ENCODE measurements at regions not wholly inside any gene's neighbourhood (a gene's known extent, or its start where the extent isn't known, plus 50 kb on each side); places are given as distances from the start of the nearest gene placed in this dataset.

- H3K36me3 Mint-ChIP-seq (ENCODE audit: low read depth): no peaks in the 10 kb centered on the region
- no peak overlapping the region for H3K4me3 Mint-ChIP-seq
- ATAC-seq (replicated peaks): no peak
- no peaks in the 10 kb centered on the region for H3K27me3 Mint-ChIP-seq
- no peak overlapping the region for H3K27ac Mint-ChIP-seq
- H3K9me3 Mint-ChIP-seq: peaks cover 12% of the 10 kb centered on the region
- H3K4me1 Mint-ChIP-seq: peaks cover 7% of the 10 kb centered on the region
These were observed 73.9 kb upstream of the TRIB2 start for GRCh38 chr2:12642859-12643258.

DNA sequence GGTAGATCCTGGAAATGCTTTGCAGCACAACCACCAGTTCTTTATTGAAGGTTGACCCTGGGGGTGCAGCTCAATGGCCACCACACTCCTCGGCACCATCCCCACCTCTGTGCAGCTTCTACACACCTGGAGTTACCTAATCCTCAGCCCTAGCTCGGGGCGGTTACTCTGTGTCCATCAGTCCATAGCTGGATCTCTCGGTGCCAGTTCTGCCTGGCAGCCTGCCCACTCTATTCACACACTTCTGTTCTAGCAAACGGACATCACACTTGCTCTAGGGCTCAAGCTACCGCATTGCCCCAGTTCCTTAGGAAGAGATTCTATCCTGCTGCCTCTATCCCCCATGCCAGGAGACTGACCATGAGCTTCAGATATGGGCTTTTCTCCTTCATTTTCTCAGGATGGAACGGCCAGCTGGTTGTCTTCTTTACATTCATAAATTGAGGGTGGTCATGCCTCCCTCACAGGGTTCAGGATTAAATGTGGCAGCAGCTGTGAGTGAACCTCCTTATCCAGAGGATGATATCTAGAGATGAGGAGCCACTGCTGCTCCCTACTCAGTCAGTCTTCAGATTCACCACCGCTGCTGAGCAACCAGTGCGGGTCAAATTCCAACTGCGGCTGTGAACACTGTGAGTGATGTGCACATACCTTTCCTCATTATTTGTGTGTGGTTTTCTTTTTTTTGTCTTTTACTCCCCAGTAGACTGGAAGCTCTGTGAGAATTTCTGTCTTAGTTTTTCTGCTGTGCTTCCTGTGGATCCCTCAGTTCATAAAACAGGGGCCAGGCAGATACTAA lies 66.9 kb upstream of the TRIB2 start:
- H3K4me3 Mint-ChIP-seq: no peak overlapping the region
- ATAC-seq (replicated peaks): no peak
- peaks cover 12% of the 10 kb centered on the region for H3K9me3 Mint-ChIP-seq
- no peak overlapping the region for H3K27ac Mint-ChIP-seq
- H3K4me1 Mint-ChIP-seq: no peaks in the 10 kb centered on the region
- no peaks in the 10 kb centered on the region for H3K36me3 Mint-ChIP-seq (ENCODE audit: low read depth)
- peaks cover 3% of the 10 kb centered on the region for H3K27me3 Mint-ChIP-seq

- H3K9me3 Mint-ChIP-seq: peaks cover 4% of the 10 kb centered on the region
- no peak overlapping the region for H3K4me3 Mint-ChIP-seq
- H3K4me1 Mint-ChIP-seq: no peaks in the 10 kb centered on the region
- no peaks in the 10 kb centered on the region for H3K36me3 Mint-ChIP-seq (ENCODE audit: low read depth)
- H3K27ac Mint-ChIP-seq: no peak overlapping the region
- peaks cover 3% of the 10 kb centered on the region for H3K27me3 Mint-ChIP-seq
- ATAC-seq (replicated peaks): no peak
These were observed 65.1 kb upstream of the TRIB2 start for GRCh38 chr2:12651641-12652040.

DNA sequence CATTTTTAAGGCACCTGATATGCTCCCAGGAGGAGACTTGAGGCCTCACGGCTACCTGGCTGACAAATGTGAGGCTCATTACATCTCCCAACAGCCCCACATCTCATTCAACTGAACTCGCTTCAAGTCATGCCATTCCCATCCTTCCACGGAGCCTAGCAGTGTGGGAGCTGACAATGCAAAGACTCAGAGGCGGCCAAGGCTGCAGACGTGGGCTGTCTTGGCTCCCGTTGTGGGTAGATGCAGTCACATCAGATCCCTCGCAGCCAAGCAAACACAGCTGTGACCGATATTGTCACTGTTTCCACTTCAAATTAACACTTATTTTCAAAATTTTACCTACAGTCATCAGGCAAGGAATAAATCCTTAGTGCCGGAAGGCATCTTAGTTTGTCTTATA lies 64.0 kb upstream of the TRIB2 start:
- Mint-ChIP-seq H3K27me3 (peaks cover 3% of the 10 kb centered on the region), H3K9me3 (no peaks in the 10 kb centered on the region)

DNA sequence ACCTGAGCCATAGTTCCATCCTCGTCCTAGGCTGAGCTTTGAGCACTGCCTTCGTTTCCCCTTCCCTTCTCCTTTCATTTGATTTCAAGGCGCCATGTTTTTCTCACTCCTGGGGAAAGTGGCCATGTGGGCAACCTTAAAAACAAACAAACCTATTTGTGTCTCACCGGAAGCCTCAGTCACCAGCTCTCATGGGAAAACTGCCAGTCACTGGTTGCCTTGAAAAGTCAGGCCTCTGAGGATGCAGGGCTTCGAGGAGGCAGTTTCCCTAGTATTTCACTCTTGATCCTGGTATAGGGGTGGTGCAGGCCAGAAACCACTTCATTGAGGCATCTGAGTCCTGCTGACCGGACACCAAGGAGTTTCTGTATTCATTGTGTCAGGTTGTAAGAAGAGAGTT lies 59.2 kb upstream of the TRIB2 start:
- no peaks in the 10 kb centered on the region for H3K27me3 Mint-ChIP-seq
- H3K4me1 Mint-ChIP-seq: peaks cover 11% of the 10 kb centered on the region
- no peaks in the 10 kb centered on the region for H3K36me3 Mint-ChIP-seq (ENCODE audit: low read depth)
- H3K9me3 Mint-ChIP-seq: no peaks in the 10 kb centered on the region
- H3K27ac Mint-ChIP-seq: peak overlapping the region; percentile 71
- H3K4me3 Mint-ChIP-seq: peak overlapping the region; percentile 26
- ATAC-seq (replicated peaks): no peak

More for the DNA sequence above, 64.0 kb upstream of the TRIB2 start:
- no peak overlapping the region for H3K4me3 Mint-ChIP-seq
- no peak overlapping the region for H3K27ac Mint-ChIP-seq
- H3K36me3 Mint-ChIP-seq (ENCODE audit: low read depth): no peaks in the 10 kb centered on the region
- no peak for ATAC-seq (replicated peaks)
- peaks cover 3% of the 10 kb centered on the region for H3K4me1 Mint-ChIP-seq

- Mint-ChIP-seq H3K9me3 (no peaks in the 10 kb centered on the region), H3K4me1 (peaks cover 11% of the 10 kb centered on the region), H3K36me3 (ENCODE audit: low read depth) (no peaks in the 10 kb centered on the region), H3K27me3 (no peaks in the 10 kb centered on the region), H3K27ac (peak overlapping the region; percentile 71), H3K4me3 (peak overlapping the region; percentile 26)
- peak; percentile 94 for ATAC-seq (replicated peaks)
These were observed 58.3 kb upstream of the TRIB2 start for GRCh38 chr2:12658310-12658945.

- Mint-ChIP-seq H3K4me1 (peaks cover 11% of the 10 kb centered on the region), H3K4me3 (no peak overlapping the region), H3K9me3 (peaks cover 4% of the 10 kb centered on the region), H3K27ac (no peak overlapping the region), H3K36me3 (ENCODE audit: low read depth) (no peaks in the 10 kb centered on the region), H3K27me3 (no peaks in the 10 kb centered on the region)
- ATAC-seq (replicated peaks): no peak
These were observed 55.2 kb upstream of the TRIB2 start for GRCh38 chr2:12661489-12661888.

GRCh38 chr2:12663306-12664037 lies 53.3 kb upstream of the TRIB2 start:
- peaks cover 4% of the 10 kb centered on the region for H3K9me3 Mint-ChIP-seq
- no peaks in the 10 kb centered on the region for H3K27me3 Mint-ChIP-seq
- H3K4me3 Mint-ChIP-seq: no peak overlapping the region
- ATAC-seq (replicated peaks): no peak
- peaks cover 1% of the 10 kb centered on the region for H3K4me1 Mint-ChIP-seq
- no peaks in the 10 kb centered on the region for H3K36me3 Mint-ChIP-seq (ENCODE audit: low read depth)
- H3K27ac Mint-ChIP-seq: no peak overlapping the region

- Mint-ChIP-seq H3K27ac (no peak overlapping the region), H3K9me3 (peaks cover 4% of the 10 kb centered on the region), H3K36me3 (ENCODE audit: low read depth) (no peaks in the 10 kb centered on the region), H3K4me1 (no peaks in the 10 kb centered on the region), H3K4me3 (no peak overlapping the region), H3K27me3 (no peaks in the 10 kb centered on the region)
- no peak for ATAC-seq (replicated peaks)
These were observed 51.4 kb upstream of the TRIB2 start for GRCh38 chr2:12665334-12665733.

- no peak overlapping the region for H3K27ac Mint-ChIP-seq
- no peak for ATAC-seq (replicated peaks)
- H3K27me3 Mint-ChIP-seq: no peaks in the 10 kb centered on the region
- H3K36me3 Mint-ChIP-seq (ENCODE audit: low read depth): no peaks in the 10 kb centered on the region
- H3K9me3 Mint-ChIP-seq: peaks cover 4% of the 10 kb centered on the region
- no peak overlapping the region for H3K4me3 Mint-ChIP-seq
- no peaks in the 10 kb centered on the region for H3K4me1 Mint-ChIP-seq
These were observed 50.3 kb upstream of the TRIB2 start for GRCh38 chr2:12666445-12666844.
